Keratinocyte (primary cell): ENCODE measurements at regions not wholly inside any gene's neighbourhood (a gene's known extent, or its start where the extent isn't known, plus 50 kb on each side); places are given as distances from the start of the nearest gene placed in this dataset.
"Not testable (repeated sequence)": the region's sequence is repeated elsewhere in the genome, so short reads cannot be mapped to it uniquely, and the experiment has no call there.

Experiments
- DNase-seq: peaks from one replicate; pipeline ENCODE4 v3.0.0-alpha.2; 2011; ENCODE audit warnings: low read depth, missing footprints, low spot score
- FAIRE-seq: peaks from 2 replicates; lab custom pipeline; 2011; peaks lifted over from hg19 to GRCh38; lab: Jason Lieb, UNC
- H2AFZ ChIP-seq: 2 replicates; pipeline ENCODE4 v1.6.0; 2012; ENCODE audit warnings: low read length, control low read depth, inconsistent platforms; ENCODE audit not compliant: control insufficient read depth
- H3K27ac ChIP-seq: 2 replicates; pipeline ENCODE4 v1.5.1; 2011; ENCODE audit warnings: low read length; ENCODE audit not compliant: control insufficient read depth, insufficient read depth
- H3K27me3 ChIP-seq: 3 replicates; pipeline ENCODE4 v1.6.0; 2011; ENCODE audit warnings: low read length; ENCODE audit not compliant: control insufficient read depth, insufficient read depth; ENCODE audit errors: extremely low read depth
- H3K36me3 ChIP-seq, 2 experiments: 2 replicates in 1 of 2; 3 replicates in 1 of 2; pipeline ENCODE4 v1.5.1; 2011; ENCODE audit warnings: low read length in 2 of 2, mild to moderate bottlenecking in 1 of 2; ENCODE audit not compliant: control insufficient read depth in 2 of 2, insufficient read depth in 2 of 2; ENCODE audit errors: extremely low read depth in 1 of 2
- H3K4me1 ChIP-seq: 3 replicates; pipeline ENCODE4 v1.5.1; 2011; ENCODE audit warnings: low read length; ENCODE audit not compliant: control insufficient read depth, insufficient read depth; ENCODE audit errors: extremely low read depth
- H3K4me2 ChIP-seq: 3 replicates; pipeline ENCODE4 v1.6.0; 2011; ENCODE audit warnings: low read depth, low read length; ENCODE audit not compliant: control insufficient read depth, insufficient read depth; ENCODE audit errors: extremely low read depth
- H3K4me3 ChIP-seq, 3 experiments: fragments of 200-600 bp in 1 of 3; sonication (generic) in 1 of 3; 2 replicates in 2 of 3; 3 replicates in 1 of 3; pipeline ENCODE4 v1.5.1; 2011 to 2016; ENCODE audit warnings: low read length in 3 of 3, mild to moderate bottlenecking in 3 of 3, control low read depth in 2 of 3, inconsistent platforms in 1 of 3, low read depth in 1 of 3, mixed read lengths in 1 of 3, mixed run types in 1 of 3, moderate library complexity in 1 of 3; ENCODE audit not compliant: control insufficient read depth in 2 of 3, insufficient read depth in 2 of 3; ENCODE audit errors: extremely low read depth in 1 of 3
- H3K79me2 ChIP-seq: 2 replicates; pipeline ENCODE4 v1.6.0; 2012; ENCODE audit warnings: low read length; ENCODE audit not compliant: control insufficient read depth, insufficient read depth
- H3K9ac ChIP-seq: 3 replicates; pipeline ENCODE4 v1.6.0; 2011; ENCODE audit warnings: low read length; ENCODE audit not compliant: control insufficient read depth, insufficient read depth; ENCODE audit errors: extremely low read depth
- H3K9me1 ChIP-seq: 3 replicates; pipeline ENCODE4 v1.6.0; 2011; ENCODE audit warnings: low read length; ENCODE audit not compliant: control insufficient read depth, insufficient read depth; ENCODE audit errors: extremely low read depth
- H3K9me3 ChIP-seq: 2 replicates; pipeline ENCODE4 v1.5.1; 2012; ENCODE audit warnings: low read depth, low read length; ENCODE audit not compliant: control insufficient read depth
- H4K20me1 ChIP-seq: 3 replicates; pipeline ENCODE4 v1.6.0; 2011; ENCODE audit warnings: low read length; ENCODE audit not compliant: control insufficient read depth, insufficient read depth; ENCODE audit errors: extremely low read depth
- EZH2 ChIP-seq: IDR thresholded peaks from one replicate; pipeline ENCODE4 v1.6.1; 2012; ENCODE audit warnings: inconsistent platforms, mild to moderate bottlenecking, low read length, moderate library complexity
- dilution Hi-C: fragments of 300-500 bp; cut with MboI; formaldehyde crosslinking; loops from one replicate; pipeline ENCODE4 v1.7.0; 2020; ENCODE audit warnings: low sequenced_read_pairs; ENCODE audit not compliant: extremely low pct_ligation_motif_present
- TF ChIP-seq, protein P1 (sequence below), 3 experiments: IDR thresholded peaks in 1 of 3; conservative IDR thresholded peaks in 1 of 3; optimal IDR thresholded peaks in 1 of 3; 2 replicates in 2 of 3; 3 replicates in 1 of 3; pipeline versions ENCODE3 to v1.5.1; 2011; ENCODE audit warnings: low read length in 3 of 3, mild to moderate bottlenecking in 3 of 3, moderate library complexity in 2 of 3, control low read depth in 1 of 3, inconsistent platforms in 1 of 3; ENCODE audit not compliant: insufficient read depth in 2 of 3; ENCODE audit errors: extremely low read depth in 1 of 3

DNA sequence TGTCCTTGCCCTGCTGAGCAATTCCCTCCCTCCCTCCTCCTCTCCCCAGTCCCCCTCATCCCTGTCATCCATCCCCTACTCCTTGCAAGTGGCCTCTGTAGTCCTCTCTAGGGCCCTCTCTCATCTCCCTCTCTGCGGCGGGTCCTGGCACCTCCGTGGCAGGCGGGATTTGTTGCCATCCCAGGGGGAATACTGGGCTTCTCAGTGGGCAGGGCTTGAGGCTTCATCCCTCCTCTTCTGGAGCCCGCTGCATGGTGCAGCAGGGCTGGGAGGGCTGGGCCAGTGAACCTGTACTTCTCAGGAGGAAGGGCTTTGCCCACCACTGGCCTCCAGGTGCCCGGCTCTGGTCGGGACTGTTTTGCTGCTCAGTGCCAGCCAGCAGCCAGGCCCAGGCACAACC lies 216.2 kb downstream of the TFCP2L1 start:
- no peaks in the 10 kb centered on the region for H3K79me2 ChIP-seq
- no peaks in the 10 kb centered on the region for H3K4me1 ChIP-seq
- no peaks in the 10 kb centered on the region for H3K9me3 ChIP-seq
- no peaks in the 10 kb centered on the region for H3K36me3 ChIP-seq
- H3K4me2 ChIP-seq, result no peak overlapping the region
- no peak overlapping the region for H2AFZ ChIP-seq
- TF ChIP-seq, protein P1, sequence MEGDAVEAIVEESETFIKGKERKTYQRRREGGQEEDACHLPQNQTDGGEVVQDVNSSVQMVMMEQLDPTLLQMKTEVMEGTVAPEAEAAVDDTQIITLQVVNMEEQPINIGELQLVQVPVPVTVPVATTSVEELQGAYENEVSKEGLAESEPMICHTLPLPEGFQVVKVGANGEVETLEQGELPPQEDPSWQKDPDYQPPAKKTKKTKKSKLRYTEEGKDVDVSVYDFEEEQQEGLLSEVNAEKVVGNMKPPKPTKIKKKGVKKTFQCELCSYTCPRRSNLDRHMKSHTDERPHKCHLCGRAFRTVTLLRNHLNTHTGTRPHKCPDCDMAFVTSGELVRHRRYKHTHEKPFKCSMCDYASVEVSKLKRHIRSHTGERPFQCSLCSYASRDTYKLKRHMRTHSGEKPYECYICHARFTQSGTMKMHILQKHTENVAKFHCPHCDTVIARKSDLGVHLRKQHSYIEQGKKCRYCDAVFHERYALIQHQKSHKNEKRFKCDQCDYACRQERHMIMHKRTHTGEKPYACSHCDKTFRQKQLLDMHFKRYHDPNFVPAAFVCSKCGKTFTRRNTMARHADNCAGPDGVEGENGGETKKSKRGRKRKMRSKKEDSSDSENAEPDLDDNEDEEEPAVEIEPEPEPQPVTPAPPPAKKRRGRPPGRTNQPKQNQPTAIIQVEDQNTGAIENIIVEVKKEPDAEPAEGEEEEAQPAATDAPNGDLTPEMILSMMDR (optimal IDR thresholded peaks at IDR 0.05 in 1 of 3, IDR thresholded peaks at IDR 0.05 in 1 of 3, conservative IDR thresholded peaks at IDR 0.05 in 1 of 3; ENCODE audit: extremely low read depth in 1 of 3, insufficient read depth in 2 of 3, low read length in 3 of 3), result no peak
- TF ChIP-seq EZH2, result no peak
- H3K27me3 ChIP-seq, result peaks cover 39% of the 10 kb centered on the region
- no peak overlapping the region for H3K27ac ChIP-seq
- DNase-seq (no peak), FAIRE-seq (no peak)
- no peaks in the 10 kb centered on the region for H3K9me1 ChIP-seq
- H3K4me3 ChIP-seq, result no peak overlapping the region
- no peaks in the 10 kb centered on the region for H4K20me1 ChIP-seq
- H3K9ac ChIP-seq, result no peak overlapping the region
- dilution Hi-C loops, result loop anchor here (10.0 kb wide), 2 partner anchors 264 to 364 kb away; no protein-coding TSS in a partner anchor

DNA sequence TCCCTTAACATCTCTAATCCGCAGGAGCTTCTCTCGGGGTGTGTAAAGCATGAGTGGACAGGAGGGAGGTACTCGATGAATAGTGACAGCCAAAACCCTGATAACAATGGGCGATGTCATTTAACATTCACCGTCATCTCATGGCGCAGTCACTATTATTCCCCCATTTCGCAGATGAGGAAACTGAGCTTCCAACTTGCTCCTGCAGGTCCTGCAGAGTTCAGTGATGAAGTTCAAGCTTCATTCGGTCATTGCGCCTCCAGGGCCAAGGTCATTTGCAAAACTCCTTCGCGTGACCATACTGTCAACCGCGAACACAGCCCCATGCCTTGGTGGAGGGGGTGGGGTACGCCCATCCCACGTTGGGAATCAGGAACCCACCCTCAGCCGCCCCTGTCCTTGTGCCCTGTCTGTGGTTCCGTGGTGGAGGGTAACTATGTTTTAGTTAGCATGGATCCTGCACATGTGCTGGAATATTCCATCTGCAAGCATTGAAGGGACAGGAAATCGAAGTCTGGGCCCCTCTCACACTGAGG lies 215.5 kb downstream of the TFCP2L1 start:
- Histone ChIP-seq H3K9me1 (no peaks in the 10 kb centered on the region), H3K79me2 (no peaks in the 10 kb centered on the region), H2AFZ (no peak overlapping the region), H3K4me2 (no peak overlapping the region), H3K27me3 (peaks cover 34% of the 10 kb centered on the region), H3K27ac (no peak overlapping the region), H3K4me3 (no peak overlapping the region), H3K36me3 (no peaks in the 10 kb centered on the region), H4K20me1 (no peaks in the 10 kb centered on the region), H3K9ac (no peak overlapping the region), H3K9me3 (no peaks in the 10 kb centered on the region), H3K4me1 (no peaks in the 10 kb centered on the region)
- dilution Hi-C loops, result loop anchor here (10.0 kb wide), 2 partner anchors 265 to 365 kb away; no protein-coding TSS in a partner anchor
- TF ChIP-seq, protein P1 (optimal IDR thresholded peaks at IDR 0.05 in 1 of 3, IDR thresholded peaks at IDR 0.05 in 1 of 3, conservative IDR thresholded peaks at IDR 0.05 in 1 of 3; ENCODE audit: extremely low read depth in 1 of 3, insufficient read depth in 2 of 3, low read length in 3 of 3), result no peak
- no peak for TF ChIP-seq EZH2
- DNase-seq (no peak), FAIRE-seq (no peak)

DNA sequence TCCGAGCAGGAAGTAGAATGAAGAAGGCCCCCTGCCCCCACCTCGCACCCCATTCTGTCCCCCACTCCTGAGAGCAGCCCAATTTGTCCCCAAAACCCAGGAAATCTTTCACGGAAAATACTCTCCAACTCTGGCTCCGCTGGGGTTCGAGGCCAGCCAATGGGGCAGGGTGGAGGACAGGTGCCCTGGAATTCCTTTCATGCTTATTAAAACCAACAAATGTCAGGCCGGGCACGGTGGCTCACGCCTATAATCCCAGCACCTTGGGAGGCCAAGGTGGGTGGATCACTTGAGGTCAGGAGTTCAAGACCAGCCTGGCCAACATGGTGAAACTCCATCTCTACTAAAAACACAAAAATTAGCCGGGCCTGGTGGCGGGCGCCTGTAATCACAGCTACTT lies 214.9 kb downstream of the TFCP2L1 start:
- H2AFZ ChIP-seq, FAIRE-seq, DNase-seq, H3K9me1 ChIP-seq, H3K9ac ChIP-seq, H3K9me3 ChIP-seq, H3K36me3 ChIP-seq, dilution Hi-C loops, H3K4me3 ChIP-seq, H3K4me2 ChIP-seq, H3K4me1 ChIP-seq, H4K20me1 ChIP-seq, H3K79me2 ChIP-seq, H3K27ac ChIP-seq: not testable (repeated sequence)
- peaks cover 28% of the 10 kb centered on the region for H3K27me3 ChIP-seq
